Omental fat pad (tissue), 3 donors: ENCODE measurements at regions not wholly inside any gene's neighbourhood (a gene's known extent, or its start where the extent isn't known, plus 50 kb on each side); places are given as distances from the start of the nearest gene placed in this dataset.

Experiments used
- ATAC-seq: fragments of 150-250 bp; one replicate; pipeline ENCODE4 v1.9.1; 2016; ENCODE audit warnings: mild to moderate bottlenecking, moderate library complexity; ENCODE audit not compliant: low FRiP score
- DNase-seq: peaks from one replicate; pipeline ENCODE4 v3.0.0-alpha.2; 2019; ENCODE audit warnings: low spot score
- TF ChIP-seq, protein P1 (sequence below), 3 donors: fragments of 450-650 bp; IDR thresholded peaks; one replicate each; pipeline ENCODE4 v1.5.1; 2016 to 2017; ENCODE audit warnings: antibody characterized with exemption in 3 of 3, mild to moderate bottlenecking in 3 of 3, moderate library complexity in 2 of 3

DNA sequence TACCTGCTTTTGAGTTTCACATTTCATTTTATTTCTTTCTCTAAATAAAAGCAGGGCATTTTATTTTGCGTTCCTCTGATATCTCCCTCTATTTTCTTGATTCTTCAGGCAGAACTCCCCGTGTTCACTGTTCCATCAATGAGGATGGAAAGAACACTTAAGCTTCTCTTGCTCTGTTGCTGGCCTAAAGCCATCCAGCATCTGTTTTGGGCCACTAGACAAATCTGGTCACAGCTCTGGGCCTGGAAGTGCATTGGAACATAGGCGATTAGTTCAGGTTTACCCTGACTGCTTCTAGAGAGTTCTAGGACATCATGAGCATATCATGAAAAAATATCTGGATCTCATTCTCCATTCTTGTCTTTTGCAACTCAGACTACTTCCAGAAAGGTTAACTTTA is 611.2 kb downstream of the UTRN start:
- DNase-seq (no peak), ATAC-seq (no peak)
- TF ChIP-seq, protein P1, sequence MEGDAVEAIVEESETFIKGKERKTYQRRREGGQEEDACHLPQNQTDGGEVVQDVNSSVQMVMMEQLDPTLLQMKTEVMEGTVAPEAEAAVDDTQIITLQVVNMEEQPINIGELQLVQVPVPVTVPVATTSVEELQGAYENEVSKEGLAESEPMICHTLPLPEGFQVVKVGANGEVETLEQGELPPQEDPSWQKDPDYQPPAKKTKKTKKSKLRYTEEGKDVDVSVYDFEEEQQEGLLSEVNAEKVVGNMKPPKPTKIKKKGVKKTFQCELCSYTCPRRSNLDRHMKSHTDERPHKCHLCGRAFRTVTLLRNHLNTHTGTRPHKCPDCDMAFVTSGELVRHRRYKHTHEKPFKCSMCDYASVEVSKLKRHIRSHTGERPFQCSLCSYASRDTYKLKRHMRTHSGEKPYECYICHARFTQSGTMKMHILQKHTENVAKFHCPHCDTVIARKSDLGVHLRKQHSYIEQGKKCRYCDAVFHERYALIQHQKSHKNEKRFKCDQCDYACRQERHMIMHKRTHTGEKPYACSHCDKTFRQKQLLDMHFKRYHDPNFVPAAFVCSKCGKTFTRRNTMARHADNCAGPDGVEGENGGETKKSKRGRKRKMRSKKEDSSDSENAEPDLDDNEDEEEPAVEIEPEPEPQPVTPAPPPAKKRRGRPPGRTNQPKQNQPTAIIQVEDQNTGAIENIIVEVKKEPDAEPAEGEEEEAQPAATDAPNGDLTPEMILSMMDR (IDR thresholded peaks at IDR 0.05) = no peak

DNA sequence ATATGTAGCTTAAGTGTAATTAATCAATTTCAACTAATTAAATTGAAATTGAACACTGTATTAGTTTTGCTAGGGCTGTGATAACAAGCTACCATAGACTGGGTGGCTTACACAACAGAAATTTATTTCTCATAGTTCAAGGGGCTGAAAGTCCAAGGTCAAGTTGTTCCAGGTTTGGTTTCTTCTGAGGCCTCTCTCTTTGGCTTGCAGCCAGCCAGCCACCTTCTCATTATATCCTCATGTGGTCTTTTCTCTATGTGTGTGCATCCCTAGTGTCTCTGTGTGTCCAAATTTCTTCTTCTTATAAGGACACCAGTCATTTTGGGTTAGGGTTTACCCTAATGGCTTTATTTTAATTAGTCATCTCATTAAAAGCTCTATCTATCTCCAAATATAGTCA is 611.7 kb downstream of the UTRN start:
- no peak for ATAC-seq
- DNase-seq = no peak
- TF ChIP-seq, protein P1 (IDR thresholded peaks at IDR 0.05) = no peak

DNA sequence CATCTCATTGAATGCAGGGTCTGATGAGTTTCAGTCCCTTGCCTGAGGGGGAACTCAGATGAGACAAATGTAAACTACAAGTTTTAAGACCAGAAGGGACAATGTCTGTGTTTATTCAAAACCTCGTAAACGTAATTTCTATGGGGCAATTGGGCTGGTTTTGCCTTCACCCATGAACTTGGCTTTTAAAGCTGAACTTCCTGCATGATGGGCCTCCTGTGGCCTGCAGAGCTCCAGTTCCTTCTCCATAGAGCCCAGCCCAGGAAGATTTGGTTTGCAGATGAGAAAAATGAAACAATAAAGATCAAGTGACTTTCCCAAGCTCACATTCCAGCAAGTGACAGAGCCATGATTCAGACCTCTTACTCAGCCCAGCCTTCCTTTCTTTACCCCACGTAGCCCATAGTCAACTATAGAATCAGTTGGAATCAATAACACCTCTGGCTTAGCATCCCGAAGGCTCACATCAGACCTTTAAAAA is 612.3 kb downstream of the UTRN start:
- no peak for DNase-seq
- TF ChIP-seq, protein P1 (IDR thresholded peaks at IDR 0.05) = no peak
- ATAC-seq = no peak

DNA sequence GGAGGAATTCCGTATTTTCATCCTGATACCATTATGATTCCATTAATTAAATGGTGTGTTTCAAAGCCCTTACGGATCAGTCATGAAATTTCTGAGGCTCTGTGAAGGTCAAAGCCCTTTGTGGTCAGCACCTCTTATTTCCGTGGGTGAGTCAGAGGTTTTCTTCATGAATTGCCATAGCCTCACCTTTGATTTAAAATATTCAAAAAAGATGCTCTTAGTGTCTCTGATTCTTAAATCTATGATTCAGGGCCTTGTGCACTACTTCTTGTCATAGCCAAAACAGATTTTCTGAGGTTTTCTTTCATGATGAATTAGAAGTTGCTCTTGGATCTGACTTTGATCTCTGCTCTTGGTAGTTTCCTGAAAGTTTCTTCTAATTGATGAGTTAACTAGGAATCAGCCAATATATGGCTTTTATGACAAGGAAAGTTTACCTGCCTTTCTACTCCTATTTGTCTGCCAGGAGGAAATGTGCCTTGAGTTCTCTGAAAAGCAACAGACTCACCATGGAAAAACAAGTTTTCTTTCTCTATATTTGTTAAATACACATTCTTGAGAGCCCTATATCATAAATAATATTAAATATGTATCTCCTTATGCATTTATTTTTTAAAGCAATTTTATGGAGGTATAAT is 613.0 kb downstream of the UTRN start:
- DNase-seq (no peak), ATAC-seq (no peak)
- TF ChIP-seq, protein P1 (IDR thresholded peaks at IDR 0.05) = no peak

DNA sequence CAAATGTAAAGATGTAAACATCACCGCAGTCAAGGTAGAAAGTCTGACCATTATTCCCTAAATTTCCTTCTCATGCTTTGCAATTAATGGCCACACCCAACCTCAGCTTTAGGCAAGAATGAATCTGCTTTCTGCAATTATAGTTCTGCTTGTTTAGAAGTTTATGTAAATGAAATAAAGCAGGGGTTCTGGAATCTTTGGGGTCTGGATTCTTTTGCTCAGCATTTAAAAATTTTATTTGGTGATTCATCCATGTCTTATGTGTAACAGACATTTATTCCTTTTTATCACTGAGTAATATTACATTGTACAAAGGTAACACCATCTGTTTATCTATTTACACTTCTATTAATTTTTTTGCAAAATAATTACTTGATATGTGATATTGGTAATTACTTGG is 613.6 kb downstream of the UTRN start:
- TF ChIP-seq, protein P1 (IDR thresholded peaks at IDR 0.05) = no peak
- ATAC-seq (no peak), DNase-seq (no peak)

DNA sequence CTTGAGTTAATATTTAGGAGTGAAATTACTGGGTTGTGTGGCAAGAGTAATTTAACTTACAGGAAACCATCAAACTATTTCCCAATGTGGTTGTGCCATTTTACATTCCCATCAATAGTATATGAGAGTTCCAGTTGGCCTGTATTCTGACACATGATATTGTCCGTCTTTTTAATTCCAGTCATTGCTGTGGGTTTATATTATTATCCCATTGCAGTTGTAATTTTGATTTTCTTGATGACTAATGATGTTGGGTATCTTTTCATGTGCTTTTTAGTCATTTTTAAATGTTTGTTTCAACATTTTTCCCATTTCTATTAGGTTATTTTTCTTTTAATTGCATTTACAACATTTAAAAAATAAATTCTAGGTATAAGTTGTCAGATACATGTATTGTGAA is 614.0 kb downstream of the UTRN start:
- DNase-seq = no peak
- TF ChIP-seq, protein P1 (IDR thresholded peaks at IDR 0.05) = no peak
- no peak for ATAC-seq

DNA sequence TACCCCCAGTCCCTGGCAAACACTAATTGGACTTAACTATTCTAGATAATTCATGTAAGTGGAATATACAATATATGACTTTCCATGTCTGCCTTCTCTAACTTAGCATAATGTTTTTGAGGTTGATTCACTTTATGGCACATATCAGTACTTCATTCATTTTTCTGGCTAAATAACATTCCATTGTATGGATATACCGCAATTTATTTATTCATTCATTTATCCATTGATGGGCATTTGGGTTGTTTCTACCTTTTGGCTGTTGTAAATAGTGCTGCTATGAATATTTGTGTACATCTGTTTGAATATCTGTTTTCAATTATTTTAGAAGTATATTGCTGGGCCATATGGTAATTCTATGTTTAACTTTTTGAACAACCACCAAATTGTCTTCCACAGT is 616.3 kb downstream of the UTRN start:
- no peak for DNase-seq
- no peak for ATAC-seq
- TF ChIP-seq, protein P1 (IDR thresholded peaks at IDR 0.05) = no peak
